HG03565 (cell line): ENCODE measurements at regions not wholly inside any gene's neighbourhood (a gene's known extent, or its start where the extent isn't known, plus 50 kb on each side); places are given as distances from the start of the nearest gene placed in this dataset.
"Not testable (repeated sequence)": the region's sequence is repeated elsewhere in the genome, so short reads cannot be mapped to it uniquely, and the experiment has no call there.

ENCODE experiments used
- ATAC-seq: cut with Tn5 transposase; IDR thresholded peaks from one replicate; pipeline ENCODE4 v1.9.1; 2021; ENCODE audit warnings: mild to moderate bottlenecking, moderate library complexity; ENCODE audit not compliant: unreplicated experiment

DNA sequence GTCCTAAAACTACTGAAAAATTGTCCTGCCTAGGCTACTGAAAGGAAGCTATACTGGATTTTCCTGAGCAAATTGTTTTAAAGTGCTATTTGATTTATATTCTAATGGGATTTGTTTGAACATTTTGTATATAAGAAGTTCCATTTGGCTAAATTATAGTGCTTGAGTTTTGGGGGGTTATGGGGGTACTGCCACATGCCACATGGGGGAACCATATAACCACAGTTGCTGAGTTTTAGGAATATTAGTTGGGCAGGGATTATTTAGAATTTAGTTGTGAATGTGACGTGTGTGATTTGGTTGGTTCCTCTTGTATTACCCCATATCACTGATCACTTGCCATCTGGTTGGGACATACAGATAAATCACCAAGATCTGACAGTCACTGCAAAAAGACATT, 224.5 kb upstream of the TAPT1 start:
- ATAC-seq = no peak

DNA sequence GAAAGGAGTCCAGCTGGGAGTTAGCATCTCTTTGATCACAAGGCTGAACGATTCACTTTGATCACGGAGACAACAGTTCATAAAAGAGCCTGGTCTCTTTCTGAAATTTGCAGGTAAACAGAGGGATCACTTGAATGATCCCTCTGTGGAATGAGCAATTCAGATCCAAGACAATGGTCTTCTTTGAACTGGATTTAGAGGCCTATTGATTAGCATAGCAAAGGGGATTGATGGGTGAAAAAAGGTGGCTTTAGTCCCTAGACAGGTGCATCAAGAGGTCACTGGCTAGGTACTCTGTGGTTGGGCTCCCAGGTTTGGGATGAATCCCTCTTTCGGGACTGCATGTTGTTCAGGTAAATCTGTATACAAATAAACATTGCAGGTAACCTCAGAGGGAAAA, 223.8 kb upstream of the TAPT1 start:
- ATAC-seq = no peak

DNA sequence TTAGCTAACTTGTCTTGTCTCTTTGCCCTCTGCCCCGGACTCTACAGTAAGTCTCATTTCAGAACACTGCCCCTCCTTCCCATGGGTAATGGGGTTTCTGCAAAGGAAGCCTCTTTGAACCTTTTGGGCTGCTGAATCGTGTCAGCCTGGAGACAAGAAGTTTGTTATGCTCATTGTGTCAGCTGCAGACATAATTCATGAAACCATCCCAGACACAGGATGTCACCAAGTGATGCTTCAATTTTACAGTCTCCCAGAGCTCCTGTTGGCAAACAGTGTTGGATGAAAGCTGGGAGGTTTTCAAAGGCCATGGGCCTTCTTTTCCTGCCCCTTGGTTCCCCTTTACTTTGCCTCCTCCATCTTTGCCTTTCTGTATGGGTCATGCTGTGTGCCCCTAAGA, 223.1 kb upstream of the TAPT1 start:
- ATAC-seq = no peak

DNA sequence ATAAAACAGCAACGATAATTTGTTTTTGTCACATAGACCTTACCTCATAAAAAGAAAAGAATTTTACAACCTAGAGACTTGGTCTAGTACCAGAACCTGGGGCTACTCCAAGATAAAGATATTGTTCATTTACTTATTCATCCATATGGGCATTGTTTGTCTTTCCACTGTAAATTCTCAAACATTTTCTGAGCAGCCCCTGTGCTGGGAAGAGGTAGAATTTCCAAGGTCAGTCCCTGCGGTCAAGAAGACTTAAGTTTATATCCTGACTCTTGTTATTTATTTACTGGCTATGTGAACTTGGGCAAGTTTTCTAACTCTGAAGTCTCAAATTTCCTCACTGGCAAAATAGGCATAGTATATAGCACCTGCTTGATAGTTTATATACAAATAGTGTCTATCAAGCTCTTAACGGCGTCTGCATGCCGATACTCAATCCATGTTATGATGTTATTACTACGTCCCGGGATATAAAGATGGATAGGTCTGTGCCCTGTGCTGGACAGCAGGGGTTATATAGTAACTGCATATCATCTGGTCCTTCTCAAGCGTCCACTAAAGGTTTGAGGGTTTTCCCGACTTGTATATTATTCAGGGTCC, 222.1 kb upstream of the TAPT1 start:
- no peak for ATAC-seq

DNA sequence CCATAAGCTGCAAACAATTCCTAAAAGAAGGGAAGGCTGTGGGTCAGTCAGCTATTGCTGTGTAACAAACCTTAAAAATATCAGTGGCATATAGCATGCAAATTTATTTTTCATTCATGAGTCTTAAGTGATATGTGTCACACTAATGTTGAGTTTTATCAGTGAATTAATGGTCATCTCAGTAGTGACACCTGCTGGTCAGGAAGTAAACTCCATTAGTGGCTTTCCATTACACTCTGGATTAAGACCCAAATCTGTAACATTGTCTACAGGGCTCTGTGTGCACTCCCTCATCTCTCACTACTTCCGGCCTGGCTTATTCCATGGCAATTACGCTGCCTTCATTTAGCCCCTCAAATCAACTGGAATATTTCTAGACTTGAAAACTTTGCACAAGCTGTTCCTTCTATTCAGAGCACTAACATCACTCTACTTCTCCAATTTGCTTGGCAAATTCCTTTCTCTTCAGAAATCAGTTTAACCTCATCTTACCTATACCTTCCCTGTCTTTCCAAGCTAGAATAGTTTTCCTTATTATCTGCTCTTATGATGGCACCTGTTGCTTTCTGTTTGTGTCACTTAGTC, 217.3 kb upstream of the TAPT1 start:
- ATAC-seq = peak; percentile 82

DNA sequence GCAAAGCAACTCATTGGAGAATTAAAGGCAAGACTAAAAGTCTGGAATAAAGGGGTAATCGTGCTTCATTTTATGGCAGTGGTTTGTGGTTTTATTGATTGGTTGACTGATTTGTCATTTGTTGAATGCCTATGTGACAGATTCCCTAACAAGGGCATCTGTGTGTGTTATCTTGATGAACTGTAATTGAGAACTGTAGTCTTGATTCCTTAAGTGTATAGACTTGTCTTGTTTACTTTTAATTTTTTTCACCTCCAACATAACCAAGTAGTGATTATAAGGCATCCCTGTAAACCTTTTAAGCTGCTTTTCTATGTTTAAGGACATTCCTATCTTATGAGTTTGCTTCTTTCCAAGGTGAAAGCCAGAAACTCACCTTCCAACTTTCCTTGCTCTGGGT, 216.0 kb upstream of the TAPT1 start:
- no peak for ATAC-seq

DNA sequence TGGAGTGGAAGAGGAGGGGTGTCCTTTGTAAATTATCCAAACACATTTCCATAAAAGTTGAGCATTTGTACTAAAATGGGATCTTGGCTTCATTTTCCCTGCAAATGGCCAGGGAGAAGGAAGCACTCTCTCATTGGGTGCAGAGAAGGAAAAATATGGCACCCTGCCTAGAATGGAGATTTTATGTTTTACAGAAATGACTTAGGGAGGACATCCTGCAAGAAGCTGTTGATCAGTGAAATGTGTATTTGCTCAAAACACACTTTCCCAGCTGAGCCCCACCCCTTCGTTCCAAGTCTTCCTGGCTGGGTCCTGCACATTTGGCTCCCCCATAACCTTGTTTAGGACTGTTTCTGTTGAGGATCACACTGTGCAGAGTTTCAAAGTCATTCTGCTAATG, 213.5 kb upstream of the TAPT1 start:
- ATAC-seq = no peak

DNA sequence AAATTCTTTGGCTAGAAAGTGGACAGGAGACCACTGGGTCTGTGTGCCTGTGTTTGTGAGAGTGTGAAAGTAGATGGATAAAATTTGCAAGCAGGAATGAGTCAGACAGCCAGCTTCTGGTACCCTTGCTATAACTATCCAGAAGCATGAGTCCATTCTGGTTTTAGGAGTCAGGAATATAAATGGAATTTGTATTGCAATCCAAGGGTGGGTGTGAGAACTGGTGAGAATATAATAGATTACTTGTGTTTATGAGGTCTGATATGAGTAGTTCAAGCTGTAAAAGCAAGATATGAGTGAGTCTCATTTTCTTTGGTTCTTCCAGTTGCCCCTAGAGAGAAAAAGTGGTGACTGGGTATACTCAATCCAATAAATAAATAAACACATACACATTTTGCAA, 212.7 kb upstream of the TAPT1 start:
- no peak for ATAC-seq

DNA sequence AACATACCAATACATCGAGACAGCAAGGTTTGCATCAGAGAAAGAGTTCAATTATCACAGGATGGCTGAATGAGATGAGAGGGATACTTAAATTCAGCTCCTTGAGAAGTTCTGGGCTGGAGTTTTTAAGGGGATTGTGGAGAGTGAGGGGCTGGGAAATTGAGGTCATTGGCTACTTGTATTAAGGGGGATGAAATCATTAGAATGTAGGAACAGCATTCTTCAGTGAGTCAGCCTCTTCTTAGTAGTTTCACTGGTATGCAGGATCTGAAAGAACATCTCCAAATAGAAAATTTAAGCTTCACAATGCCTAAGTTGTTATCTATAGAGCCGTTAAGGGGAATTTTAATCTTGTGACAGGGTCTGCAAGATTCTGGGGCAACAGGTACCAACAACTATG, 211.6 kb upstream of the TAPT1 start:
- no peak for ATAC-seq

DNA sequence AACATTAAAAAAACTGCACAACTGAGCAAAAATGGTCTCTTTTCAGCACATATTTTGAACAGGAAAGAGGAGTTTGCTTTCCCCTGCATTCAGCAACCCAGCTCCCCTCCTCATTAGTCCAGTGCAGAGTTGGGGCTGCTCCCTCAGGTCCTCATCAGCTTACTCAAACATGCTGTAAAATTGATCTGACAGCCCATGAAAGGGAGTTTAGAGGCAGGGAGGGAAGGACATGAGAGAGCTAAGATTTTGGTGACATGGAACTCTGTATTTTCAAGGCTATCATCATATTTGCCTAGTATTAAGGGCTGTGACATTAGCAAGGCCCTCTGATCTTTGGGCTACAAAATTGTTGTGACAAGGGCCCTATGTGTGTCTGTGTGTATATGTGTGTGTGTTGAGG, 205.6 kb upstream of the TAPT1 start:
- ATAC-seq = no peak

DNA sequence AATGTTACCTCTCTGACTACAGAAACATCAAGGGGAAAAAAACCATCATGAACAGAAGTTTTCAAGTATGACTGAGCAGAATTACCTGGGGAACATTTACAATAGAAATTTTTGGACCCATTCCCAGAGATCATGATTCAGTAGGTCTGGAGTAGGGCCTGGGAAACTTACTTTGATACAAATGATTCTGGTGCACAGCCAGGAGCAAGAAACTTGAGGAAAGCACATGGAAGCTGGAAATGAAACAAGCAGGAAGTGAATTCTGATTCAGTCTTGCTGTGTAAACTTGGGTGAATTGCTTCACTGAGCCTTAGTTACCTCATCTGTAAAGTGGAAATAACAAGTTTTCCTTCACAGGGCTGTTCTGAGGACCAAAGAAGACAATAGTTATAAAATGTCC, 192.5 kb upstream of the TAPT1 start:
- ATAC-seq = no peak

DNA sequence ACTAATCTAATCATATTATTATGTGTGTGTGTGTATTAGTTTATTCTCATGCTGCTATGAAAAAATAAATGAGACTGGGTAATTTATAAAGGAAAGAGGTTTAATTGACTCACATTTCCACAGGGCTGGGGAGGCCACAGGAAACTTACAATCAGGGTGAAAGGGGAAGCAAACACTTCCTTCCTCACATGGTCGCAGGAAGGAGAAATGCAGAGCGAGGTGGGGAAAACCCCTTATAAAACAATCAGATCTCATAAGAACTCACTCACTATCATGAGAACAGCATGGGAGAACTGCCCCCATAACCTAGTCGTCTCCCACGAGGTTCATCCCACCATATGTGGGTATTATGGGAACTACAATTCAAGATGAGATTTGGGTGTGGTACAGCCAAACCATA, 190.9 kb upstream of the TAPT1 start:
- no peak for ATAC-seq

DNA sequence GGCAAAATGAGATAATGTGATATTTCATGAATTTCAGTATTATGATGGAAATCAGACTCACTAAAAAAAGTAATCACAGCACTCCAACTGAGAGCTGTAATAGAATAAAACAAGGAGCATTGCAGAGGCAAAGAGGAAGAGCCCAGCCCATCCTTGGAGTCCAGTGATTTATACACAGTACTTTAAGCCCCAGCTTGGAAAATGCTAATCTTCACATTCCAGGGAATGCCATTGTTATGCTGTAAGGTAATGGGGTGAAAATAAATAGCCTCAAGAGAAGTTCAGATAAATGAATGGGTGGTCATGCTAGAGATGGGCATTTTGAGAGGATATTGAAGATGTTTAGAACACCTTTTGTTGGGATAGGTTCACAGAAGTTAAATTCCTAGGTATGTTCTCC, 190.3 kb upstream of the TAPT1 start:
- ATAC-seq = no peak

DNA sequence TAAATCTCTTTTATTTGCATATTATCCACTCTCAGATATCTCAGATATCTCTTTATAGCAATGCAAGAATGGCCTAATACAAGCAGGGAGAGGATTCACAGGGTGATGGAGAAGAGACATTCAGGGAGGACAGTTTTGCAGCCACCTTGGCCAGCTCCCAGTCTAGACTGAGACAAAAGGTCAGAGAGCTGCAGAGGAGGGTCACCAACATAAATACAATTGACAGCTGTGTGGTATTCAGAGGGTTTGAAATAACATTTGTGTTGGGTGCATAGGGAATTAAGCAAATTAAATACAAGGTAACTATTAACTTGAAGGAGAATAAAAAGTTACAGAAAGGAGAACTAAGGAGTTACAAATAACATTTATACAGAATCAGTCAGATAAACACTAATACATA, 189.5 kb upstream of the TAPT1 start:
- ATAC-seq = no peak

DNA sequence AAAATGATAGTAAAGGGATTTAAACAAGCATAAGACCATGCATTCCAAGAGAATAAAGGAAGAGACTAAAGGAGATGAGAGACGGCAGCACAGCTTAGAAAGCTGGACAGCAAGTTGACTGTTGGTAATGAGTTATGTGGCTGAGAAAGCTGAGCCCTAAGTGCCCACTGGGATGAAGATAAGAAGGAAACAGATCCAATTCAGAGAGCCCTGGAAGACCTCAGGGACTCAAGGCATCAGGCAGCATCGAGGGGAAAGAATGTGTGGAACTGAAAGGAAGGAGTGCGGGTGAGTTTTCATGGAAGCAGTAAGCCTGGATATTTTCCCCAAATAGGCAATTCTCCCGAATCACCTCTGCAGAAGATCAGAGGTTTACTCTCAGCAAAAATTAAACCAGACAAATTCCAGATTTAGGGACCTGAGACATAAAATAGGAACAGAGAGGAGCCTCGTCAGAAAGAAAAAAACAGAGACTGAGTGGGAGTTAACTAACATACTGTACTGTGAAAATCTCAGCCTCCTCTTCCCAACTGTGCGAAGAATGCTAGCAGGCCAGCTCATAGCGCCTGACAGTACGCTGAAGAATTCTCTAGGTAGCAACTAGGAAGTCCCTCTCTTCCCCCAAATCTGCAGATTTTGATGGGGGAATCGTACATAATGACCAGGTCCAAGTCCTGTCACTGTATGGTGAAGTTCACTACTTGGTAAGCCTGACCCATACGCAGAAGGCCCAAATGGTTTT, 187.7 kb upstream of the TAPT1 start:
- ATAC-seq = no peak

DNA sequence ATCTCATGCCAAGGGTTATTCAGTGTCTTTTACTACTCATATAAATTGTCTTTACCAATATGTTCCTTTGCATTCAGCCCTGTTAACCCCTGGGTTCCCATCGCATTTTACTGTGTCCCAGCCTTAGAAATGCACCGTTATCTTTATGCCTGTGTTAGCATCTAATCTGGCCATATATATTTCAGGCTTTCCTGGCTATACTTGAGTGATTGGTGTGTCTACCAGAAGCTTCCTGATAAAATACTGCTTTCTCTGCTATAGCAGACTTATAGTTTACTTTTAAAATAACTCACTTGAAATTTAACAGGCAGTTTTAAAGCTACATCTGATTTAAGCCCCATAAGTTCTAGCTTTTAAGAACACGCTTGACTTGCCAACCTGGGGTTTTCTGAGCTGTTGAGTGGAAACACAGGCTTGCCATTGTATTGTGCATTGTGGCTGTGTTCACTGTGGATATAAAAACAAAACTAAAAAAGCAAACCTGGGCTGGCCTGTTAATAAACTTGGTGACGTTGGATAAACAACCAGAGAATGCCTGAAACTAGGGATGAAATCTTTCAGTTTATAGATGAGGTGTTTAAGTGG, 185.3 kb upstream of the TAPT1 start:
- no peak for ATAC-seq

DNA sequence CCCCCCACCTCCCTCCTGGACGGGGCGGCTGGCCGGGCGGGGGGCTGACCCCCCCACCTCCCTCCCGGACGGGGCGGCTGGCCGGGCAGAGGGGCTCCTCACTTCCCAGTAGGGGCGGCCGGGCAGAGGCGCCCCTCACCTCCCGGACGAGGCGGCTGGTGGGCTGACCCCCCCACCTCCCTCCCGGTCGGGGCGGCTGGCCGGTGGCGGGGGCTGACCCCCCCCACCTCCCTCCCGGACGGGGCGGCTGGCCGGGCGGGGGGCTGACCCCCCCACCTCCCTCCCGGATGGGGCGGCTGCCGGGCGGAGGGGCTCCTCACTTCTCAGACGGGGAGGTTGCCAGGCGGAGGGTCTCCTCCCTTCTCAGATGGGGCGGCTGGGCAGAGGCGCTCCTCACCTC, 166.9 kb upstream of the TAPT1 start:
- ATAC-seq = not testable (repeated sequence)

DNA sequence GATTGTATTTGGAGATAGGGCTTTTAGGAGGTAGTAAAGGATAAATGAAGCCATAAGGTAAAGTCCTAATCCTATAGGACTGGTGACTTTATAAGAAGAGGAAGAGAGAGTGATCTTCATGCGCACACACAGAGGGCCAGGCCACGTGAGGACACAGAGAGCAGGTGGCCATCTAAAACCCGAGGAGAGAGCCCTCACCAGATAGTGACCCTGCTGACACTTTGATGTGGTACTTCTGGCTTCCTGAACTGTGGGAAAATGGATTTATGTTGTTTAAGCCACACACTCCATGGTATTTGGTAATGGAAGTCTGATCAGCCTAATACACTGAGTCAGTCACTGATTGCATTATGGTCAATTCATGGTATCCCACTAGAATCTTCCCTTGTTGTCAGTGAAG, 164.9 kb upstream of the TAPT1 start:
- no peak for ATAC-seq

DNA sequence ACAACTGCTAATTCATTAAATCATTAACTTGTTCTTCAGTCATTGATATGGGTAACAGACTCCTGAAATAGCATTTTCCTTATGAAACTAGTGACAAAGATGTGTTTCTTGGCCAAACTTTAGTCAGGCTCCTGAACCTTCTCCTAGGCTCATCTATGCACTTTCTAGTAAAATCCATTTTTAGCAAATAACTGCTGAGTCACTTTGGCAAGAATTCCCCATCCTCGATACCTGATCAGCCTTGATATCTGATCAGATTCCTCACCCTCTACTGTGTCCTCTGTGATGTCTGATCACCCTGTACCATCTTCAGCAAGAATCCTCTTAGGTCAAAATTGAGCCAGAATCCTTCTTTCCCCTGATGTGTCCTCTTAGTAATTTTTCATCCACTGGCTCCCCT, 161.2 kb upstream of the TAPT1 start:
- ATAC-seq = no peak

DNA sequence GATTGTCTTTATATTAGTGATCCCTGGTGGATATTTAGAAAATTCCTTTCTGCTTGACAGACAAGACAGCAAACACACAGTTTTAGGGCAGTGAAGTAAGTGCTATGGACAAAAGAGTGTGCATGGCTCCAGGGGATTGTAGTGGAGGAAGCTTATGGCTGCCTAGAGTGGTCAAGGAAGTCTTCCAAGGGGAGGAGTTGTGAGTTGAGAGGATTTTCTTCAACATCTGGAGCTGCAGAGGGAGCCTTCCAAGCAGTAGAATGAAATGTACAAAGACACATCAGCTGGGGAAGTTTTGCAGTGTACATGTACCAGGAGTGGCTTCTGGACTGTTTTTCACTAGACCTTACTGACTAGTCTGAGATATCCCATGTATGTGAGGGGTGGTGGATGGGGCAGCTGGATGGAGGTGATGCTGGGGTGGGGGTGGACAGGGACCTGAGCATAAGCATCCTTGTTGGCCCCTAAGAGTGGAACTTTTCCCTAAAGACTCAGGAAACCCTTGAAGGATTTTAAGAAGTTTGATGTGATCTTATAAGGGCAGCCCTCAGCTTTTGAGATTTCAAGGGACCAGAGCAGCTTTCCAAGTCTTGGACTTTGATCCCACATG, 160.5 kb upstream of the TAPT1 start:
- ATAC-seq = no peak

DNA sequence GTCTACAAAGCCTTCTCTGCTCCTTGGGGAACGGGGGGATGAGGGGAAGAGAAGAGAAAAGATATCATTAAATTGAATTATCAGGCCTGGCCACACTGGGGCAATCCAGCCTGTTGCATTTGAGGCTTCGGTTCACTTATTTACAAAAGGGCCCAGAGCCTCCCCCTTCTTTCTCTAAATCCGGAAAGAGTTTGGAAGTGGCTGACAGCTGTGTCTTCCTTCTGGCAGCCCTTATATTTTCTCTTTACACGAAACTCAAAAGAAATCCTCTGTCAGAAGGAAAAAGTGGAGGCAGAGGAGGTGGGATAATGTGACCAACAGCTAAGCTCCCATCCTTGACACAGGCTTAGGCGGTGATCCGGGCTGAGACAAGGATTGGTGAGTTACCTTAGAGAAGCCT, 158.3 kb upstream of the TAPT1 start:
- ATAC-seq = no peak

DNA sequence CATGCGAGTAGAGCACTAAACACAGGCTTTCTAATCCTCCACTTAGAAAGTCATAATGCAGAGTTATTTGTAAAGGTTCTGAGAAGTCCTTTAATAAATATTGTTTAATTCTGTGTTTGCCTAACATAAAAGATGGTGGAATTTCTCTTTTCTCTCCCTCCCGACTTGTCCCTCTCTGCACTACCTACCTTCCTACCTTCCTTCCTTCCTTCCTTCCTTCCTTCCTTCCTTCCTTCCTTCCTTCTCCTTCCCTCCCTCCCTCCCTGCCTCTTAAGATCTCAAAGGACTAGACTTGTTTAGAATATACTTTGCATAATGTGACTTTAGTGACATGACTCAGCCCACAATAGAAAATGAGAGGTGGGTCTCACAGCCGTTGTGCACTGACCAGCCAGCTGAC, 156.3 kb upstream of the TAPT1 start:
- no peak for ATAC-seq
